ENCODE measurements at regions not wholly inside any gene's neighbourhood (a gene's known extent, or its start where the extent isn't known, plus 50 kb on each side); places are given as distances from the start of the nearest gene placed in this dataset.

- TF ChIP-seq CTCF (tag by site-specific recombination; IDR thresholded peaks at IDR 0.05) (no peak), ZBTB21 (tag by site-specific recombination; IDR thresholded peaks at IDR 0.05) (no peak), SALL2 (tag by site-specific recombination; IDR thresholded peaks at IDR 0.05; ENCODE audit: borderline replicate concordance) (no peak), ZNF274 (IDR thresholded peaks at IDR 0.05; ENCODE audit: low read length) (no peak), ZNF274 (tag by site-specific recombination; IDR thresholded peaks at IDR 0.05; ENCODE audit: borderline replicate concordance) (no peak), REST (tag by site-specific recombination; IDR thresholded peaks at IDR 0.05) (no peak), ZNF324 (tag by site-specific recombination; IDR thresholded peaks at IDR 0.05) (no peak), ZNF140 (tag by site-specific recombination; IDR thresholded peaks at IDR 0.05) (no peak), MEIS1 (CRISPR knock-in tag; IDR thresholded peaks at IDR 0.05; ENCODE audit: borderline replicate concordance) (no peak), KLF16 (tag by site-specific recombination; IDR thresholded peaks at IDR 0.05) (no peak), SCRT1 (tag by site-specific recombination; IDR thresholded peaks at IDR 0.05; ENCODE audit: borderline replicate concordance) (no peak), ZNF24 (tag by site-specific recombination; IDR thresholded peaks at IDR 0.05) (no peak), PRDM10 (tag by site-specific recombination; IDR thresholded peaks at IDR 0.05) (no peak), ZNF660 (tag by site-specific recombination; IDR thresholded peaks at IDR 0.05) (no peak)
These were observed 917.4 kb upstream of the MIR17HG start for GRCh38 chr13:90430127-90430526.

All from HEK293 (cell line).